ENCODE measurements at regions not wholly inside any gene's neighbourhood (a gene's known extent, or its start where the extent isn't known, plus 50 kb on each side); places are given as distances from the start of the nearest gene placed in this dataset.

DNA sequence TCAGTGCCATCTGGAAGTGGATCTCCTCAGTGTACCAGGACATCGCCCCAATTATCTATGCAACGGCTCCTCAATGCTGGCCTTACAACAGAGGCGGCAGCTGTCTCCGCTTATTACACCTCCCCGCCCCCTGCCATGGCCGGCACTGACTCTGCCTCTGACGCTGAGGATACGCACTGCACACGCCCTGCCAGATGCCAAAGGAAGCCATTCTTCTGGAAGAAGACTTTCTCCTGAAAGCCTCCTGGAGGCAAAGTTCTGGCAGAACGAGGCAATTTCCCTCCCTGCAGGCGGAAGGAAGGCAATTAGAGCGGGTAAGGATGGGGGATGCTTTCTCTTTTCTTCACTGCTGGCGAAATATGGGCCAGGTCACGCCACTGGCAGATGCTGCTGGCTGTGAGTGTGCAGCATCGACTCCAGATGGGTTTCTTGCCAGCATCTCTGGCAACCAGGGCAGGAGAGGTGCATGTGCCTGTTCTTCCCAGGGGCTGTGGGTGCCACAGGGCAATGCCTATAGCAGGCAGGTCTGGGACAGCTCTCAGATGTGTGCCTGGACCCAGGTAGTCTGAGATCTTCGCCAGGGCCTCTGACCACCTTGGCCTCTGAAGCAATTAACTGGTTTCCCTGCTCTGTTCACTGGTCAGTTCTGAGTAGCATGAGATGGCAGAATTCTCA, 62.2 kb upstream of the MRPS22 start:
- POLR2A ChIA-PET (ENCODE audit: unreplicated experiment) = no interaction called here
- Histone ChIP-seq H3K4me2 (ENCODE audit: low read length) (no peak overlapping the region), H4K20me1 (ENCODE audit: low read length) (no peaks in the 10 kb centered on the region), H3K9ac (ENCODE audit: low read length) (no peak overlapping the region), H3K4me1 (ENCODE audit: insufficient read depth, low read length) (no peaks in the 10 kb centered on the region), H3K4me3 (ENCODE audit: low read length) (no peak overlapping the region), H3F3A (ENCODE audit: low read length, unreplicated experiment) (no peaks in the 10 kb centered on the region), H3K9me2 (replicated peaks; ENCODE audit: low read length) (no peaks in the 10 kb centered on the region), H3K9me3 (ENCODE audit: low read length) (no peaks in the 10 kb centered on the region), H3K27me3 (ENCODE audit: low read length) (no peaks in the 10 kb centered on the region), H3K36me3 (ENCODE audit: low read depth, low read length) (no peaks in the 10 kb centered on the region), H3K79me2 (ENCODE audit: low read length) (no peaks in the 10 kb centered on the region), H3K27ac (ENCODE audit: low read length) (no peak overlapping the region), H2AFZ (ENCODE audit: low read length) (no peak overlapping the region)
- CTCF ChIA-PET = no interaction called here
- BruUV-seq (replicated peaks) = no TSS peak
- intact Hi-C loops (cut with micrococcal nuclease) = no loop called here
- no peak for DNase-seq
- TF ChIP-seq EZH2 (IDR thresholded peaks at IDR 0.05; ENCODE audit: low read length, unreplicated experiment) (no peak), EZH2phosphoT487 (IDR thresholded peaks at IDR 0.05; ENCODE audit: borderline replicate concordance, low read length) (no peak)
- TF ChIP-seq, protein P1, sequence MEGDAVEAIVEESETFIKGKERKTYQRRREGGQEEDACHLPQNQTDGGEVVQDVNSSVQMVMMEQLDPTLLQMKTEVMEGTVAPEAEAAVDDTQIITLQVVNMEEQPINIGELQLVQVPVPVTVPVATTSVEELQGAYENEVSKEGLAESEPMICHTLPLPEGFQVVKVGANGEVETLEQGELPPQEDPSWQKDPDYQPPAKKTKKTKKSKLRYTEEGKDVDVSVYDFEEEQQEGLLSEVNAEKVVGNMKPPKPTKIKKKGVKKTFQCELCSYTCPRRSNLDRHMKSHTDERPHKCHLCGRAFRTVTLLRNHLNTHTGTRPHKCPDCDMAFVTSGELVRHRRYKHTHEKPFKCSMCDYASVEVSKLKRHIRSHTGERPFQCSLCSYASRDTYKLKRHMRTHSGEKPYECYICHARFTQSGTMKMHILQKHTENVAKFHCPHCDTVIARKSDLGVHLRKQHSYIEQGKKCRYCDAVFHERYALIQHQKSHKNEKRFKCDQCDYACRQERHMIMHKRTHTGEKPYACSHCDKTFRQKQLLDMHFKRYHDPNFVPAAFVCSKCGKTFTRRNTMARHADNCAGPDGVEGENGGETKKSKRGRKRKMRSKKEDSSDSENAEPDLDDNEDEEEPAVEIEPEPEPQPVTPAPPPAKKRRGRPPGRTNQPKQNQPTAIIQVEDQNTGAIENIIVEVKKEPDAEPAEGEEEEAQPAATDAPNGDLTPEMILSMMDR (conservative IDR thresholded peaks at IDR 0.05; ENCODE audit: low read depth, low read length) = no peak
- no peak for ATAC-seq

DNA sequence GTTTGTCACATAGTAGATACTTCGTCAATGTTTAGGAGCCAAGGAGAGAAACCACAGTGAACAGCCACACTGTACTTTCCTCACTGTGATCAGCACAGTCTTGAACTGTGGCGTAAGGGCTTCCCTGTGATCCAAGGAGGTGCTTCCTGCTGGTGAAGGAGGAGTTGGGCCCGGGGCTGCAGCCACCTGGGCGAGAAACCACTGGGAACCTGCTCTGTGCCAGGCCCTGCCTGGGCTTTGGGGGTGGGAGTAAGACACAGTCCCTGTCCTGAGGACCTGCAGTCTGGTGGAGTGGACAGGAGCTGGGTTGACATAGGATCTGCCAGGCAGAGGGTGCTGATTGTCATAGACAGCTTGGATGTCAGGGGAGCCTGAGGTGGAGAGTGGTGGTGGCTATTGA, 60.5 kb upstream of the MRPS22 start:
- intact Hi-C loops (cut with micrococcal nuclease) = no loop called here

DNA sequence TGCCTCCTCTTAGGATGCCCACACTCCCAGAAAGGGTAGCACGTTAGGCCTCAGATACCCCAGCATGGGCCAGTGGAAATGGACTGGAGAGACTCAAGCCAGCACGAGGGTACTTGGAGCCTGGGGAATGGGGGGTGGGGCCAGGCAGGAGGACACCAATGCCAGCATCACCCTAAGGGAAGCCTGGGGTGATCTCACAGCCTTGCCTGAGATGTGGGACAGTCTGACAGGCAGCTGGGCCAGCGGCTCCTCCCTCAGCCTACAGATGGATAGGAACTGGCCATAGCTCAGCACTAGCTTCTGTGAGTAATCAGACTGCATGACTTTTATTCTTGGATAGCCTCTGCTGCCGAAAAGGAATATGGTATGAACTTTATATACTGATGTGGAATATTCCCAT, 59.6 kb upstream of the MRPS22 start:
- Histone ChIP-seq H3K9me3 (ENCODE audit: low read length) (no peaks in the 10 kb centered on the region), H3K4me2 (ENCODE audit: low read length) (no peak overlapping the region), H3K9me2 (replicated peaks; ENCODE audit: low read length) (no peaks in the 10 kb centered on the region), H3F3A (ENCODE audit: low read length, unreplicated experiment) (no peaks in the 10 kb centered on the region), H3K27ac (ENCODE audit: low read length) (no peak overlapping the region), H3K27me3 (ENCODE audit: low read length) (no peaks in the 10 kb centered on the region), H3K9ac (ENCODE audit: low read length) (no peak overlapping the region), H3K36me3 (ENCODE audit: low read depth, low read length) (no peaks in the 10 kb centered on the region), H3K79me2 (ENCODE audit: low read length) (no peaks in the 10 kb centered on the region), H3K4me3 (ENCODE audit: low read length) (no peak overlapping the region), H2AFZ (ENCODE audit: low read length) (no peak overlapping the region), H3K4me1 (ENCODE audit: insufficient read depth, low read length) (no peaks in the 10 kb centered on the region), H4K20me1 (ENCODE audit: low read length) (no peaks in the 10 kb centered on the region)
- ATAC-seq (no peak), DNase-seq (no peak)
- intact Hi-C loops (cut with micrococcal nuclease) = no loop called here
- ChIA-PET POLR2A (ENCODE audit: unreplicated experiment) (no interaction called here), CTCF (no interaction called here)
- no peak for TF ChIP-seq EZH2 (IDR thresholded peaks at IDR 0.05; ENCODE audit: low read length, unreplicated experiment)
- no peak for TF ChIP-seq EZH2phosphoT487 (IDR thresholded peaks at IDR 0.05; ENCODE audit: borderline replicate concordance, low read length)
- TF ChIP-seq, protein P1 (conservative IDR thresholded peaks at IDR 0.05; ENCODE audit: low read depth, low read length) = no peak
- BruUV-seq (replicated peaks) = no TSS peak

More for the DNA sequence above, 60.5 kb upstream of the MRPS22 start:
- H3K27me3 ChIP-seq (ENCODE audit: low read length) = no peaks in the 10 kb centered on the region
- no peak overlapping the region for H3K27ac ChIP-seq (ENCODE audit: low read length)
- no peak overlapping the region for H2AFZ ChIP-seq (ENCODE audit: low read length)
- H3K4me1 ChIP-seq (ENCODE audit: insufficient read depth, low read length) = no peaks in the 10 kb centered on the region
- no peaks in the 10 kb centered on the region for H3K79me2 ChIP-seq (ENCODE audit: low read length)
- H4K20me1 ChIP-seq (ENCODE audit: low read length) = no peaks in the 10 kb centered on the region
- no peaks in the 10 kb centered on the region for H3K36me3 ChIP-seq (ENCODE audit: low read depth, low read length)
- no peaks in the 10 kb centered on the region for H3K9me2 ChIP-seq (replicated peaks; ENCODE audit: low read length)
- no peak overlapping the region for H3K9ac ChIP-seq (ENCODE audit: low read length)
- TF ChIP-seq EZH2 (IDR thresholded peaks at IDR 0.05; ENCODE audit: low read length, unreplicated experiment) (no peak), EZH2phosphoT487 (IDR thresholded peaks at IDR 0.05; ENCODE audit: borderline replicate concordance, low read length) (no peak)
- TF ChIP-seq, protein P1 (conservative IDR thresholded peaks at IDR 0.05; ENCODE audit: low read depth, low read length) = no peak
- ChIA-PET CTCF (no interaction called here), POLR2A (ENCODE audit: unreplicated experiment) (no interaction called here)
- ATAC-seq (no peak), DNase-seq (no peak)
- no peak overlapping the region for H3K4me3 ChIP-seq (ENCODE audit: low read length)
- BruUV-seq (replicated peaks) = no TSS peak
- H3F3A ChIP-seq (ENCODE audit: low read length, unreplicated experiment) = no peaks in the 10 kb centered on the region
- no peaks in the 10 kb centered on the region for H3K9me3 ChIP-seq (ENCODE audit: low read length)
- no peak overlapping the region for H3K4me2 ChIP-seq (ENCODE audit: low read length)
